Activated effector memory CD4-positive, alpha-beta T cell treated with anti-CD3 and anti-CD28 coated beads, Interleukin-2, amount 50 U/mL, for 16 hours (primary cell): ENCODE measurements at regions not wholly inside any gene's neighbourhood (a gene's known extent, or its start where the extent isn't known, plus 50 kb on each side); places are given as distances from the start of the nearest gene placed in this dataset.

Experiments
- DNase-seq: peaks from one replicate; pipeline ENCODE4 v3.0.0-alpha.2; 2020

- no peak for DNase-seq
Observed at GRCh38 chr15:67006083-67007065, 59.0 kb upstream of the SMAD3 start.

DNA sequence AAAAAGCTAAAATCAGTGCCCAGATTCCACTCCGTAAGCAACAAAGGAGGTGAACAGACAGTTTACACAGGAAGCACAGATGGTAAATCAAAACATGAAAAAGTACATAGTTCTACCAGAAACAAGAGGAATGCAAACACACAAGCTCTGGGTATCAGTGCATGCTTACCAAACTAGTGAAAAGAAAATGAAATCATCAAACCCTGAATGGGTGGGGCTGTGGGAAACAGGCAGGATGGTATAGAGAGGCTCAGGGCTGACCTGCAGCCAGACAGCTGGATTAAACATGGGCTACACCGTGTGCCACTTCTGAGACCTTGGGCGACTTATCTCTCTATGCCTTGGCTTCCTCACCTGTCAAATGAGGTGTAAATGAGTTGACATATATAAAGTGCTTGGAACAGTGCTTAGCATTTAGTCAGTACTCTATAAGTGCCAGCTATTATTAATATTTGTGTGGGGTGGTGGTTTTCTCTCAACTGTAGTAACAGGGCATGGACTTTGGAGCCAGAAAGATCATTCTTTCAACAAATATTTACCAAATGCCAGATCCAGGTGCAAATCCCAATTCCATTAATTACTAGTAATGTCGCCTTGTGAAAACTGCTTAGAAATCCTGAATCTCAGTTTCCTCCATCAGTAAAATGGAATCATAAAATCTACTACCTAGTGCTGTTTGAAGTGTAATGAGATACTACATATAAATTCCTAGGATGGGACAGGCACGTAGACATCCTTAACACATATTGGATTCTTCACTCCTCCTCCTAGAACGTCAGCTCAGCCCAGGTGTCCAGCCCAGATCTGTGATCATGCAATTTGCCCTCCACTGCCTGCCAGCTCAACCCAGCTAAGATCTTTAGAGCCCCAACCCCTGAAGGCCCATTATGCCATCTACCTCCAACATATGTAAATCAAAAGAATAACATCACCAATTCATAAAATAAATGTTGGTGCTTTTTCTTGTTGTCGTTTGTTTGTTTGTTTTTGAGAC lies 55.5 kb upstream of the SMAD3 start:
- no peak for DNase-seq

GRCh38 chr15:67010898-67011616 lies 54.3 kb upstream of the SMAD3 start:
- DNase-seq: no peak

DNA sequence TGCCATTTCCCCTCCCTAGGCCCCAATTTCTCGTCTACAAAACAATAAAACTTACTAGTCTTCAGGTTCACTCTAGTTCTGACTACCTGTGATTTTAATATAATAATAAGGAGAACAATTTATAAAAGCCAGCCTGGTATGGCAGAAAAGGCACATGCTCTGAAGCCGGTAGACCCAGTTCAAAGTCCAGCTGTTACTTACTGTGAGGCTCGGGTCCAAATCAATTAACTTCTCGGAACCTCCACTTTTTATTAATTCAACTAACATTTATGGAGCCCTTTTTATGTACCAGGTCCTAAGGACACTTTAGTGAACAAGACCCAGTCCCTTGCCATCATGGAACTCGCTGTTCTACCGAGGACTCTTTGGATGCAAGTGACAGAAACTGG lies 53.8 kb upstream of the SMAD3 start:
- DNase-seq: no peak

- DNase-seq: no peak
Observed at GRCh38 chr15:67013696-67014095, 51.7 kb upstream of the SMAD3 start.
